ENCODE measurements at regions not wholly inside any gene's neighbourhood (a gene's known extent, or its start where the extent isn't known, plus 50 kb on each side); places are given as distances from the start of the nearest gene placed in this dataset.

DNA sequence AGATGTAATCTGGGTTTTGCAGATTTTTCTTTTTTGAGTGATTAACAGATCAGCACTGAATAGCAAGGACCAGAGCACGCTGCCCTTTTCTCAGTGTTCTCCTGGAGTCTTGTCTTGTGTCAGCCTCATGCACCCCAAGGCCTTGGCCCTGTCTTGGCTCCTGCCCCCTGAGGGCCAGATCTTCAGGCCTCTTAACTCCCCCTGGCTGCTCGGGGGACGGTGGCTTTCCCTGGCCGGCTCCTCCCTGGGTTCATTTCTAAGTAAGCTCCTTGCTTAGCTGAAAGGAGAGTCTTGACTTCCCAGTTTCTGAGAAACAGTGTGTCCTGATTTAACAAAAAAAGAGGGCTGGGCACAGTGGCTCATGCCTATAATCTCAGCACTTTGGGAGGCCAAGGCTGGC, 1139.3 kb downstream of the BRD1 start:
- TF ChIP-seq POLR2AphosphoS5 (IDR thresholded peaks at IDR 0.05; ENCODE audit: low read depth, low read length) (no peak), EZH2 (IDR thresholded peaks at IDR 0.05) (no peak), POLR2A (IDR thresholded peaks at IDR 0.05; ENCODE audit: borderline replicate concordance, extremely low read depth, insufficient read depth, insufficient read length) (no peak)
- TF ChIP-seq, protein P1, sequence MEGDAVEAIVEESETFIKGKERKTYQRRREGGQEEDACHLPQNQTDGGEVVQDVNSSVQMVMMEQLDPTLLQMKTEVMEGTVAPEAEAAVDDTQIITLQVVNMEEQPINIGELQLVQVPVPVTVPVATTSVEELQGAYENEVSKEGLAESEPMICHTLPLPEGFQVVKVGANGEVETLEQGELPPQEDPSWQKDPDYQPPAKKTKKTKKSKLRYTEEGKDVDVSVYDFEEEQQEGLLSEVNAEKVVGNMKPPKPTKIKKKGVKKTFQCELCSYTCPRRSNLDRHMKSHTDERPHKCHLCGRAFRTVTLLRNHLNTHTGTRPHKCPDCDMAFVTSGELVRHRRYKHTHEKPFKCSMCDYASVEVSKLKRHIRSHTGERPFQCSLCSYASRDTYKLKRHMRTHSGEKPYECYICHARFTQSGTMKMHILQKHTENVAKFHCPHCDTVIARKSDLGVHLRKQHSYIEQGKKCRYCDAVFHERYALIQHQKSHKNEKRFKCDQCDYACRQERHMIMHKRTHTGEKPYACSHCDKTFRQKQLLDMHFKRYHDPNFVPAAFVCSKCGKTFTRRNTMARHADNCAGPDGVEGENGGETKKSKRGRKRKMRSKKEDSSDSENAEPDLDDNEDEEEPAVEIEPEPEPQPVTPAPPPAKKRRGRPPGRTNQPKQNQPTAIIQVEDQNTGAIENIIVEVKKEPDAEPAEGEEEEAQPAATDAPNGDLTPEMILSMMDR (IDR thresholded peaks at IDR 0.05 in 2 of 3, conservative IDR thresholded peaks at IDR 0.05 in 1 of 3; ENCODE audit: borderline replicate concordance in 1 of 3, insufficient read depth in 1 of 3, low read depth in 2 of 3, low read length in 2 of 3), result no peak
- TF ChIP-seq, protein P2, sequence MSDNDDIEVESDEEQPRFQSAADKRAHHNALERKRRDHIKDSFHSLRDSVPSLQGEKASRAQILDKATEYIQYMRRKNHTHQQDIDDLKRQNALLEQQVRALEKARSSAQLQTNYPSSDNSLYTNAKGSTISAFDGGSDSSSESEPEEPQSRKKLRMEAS (IDR thresholded peaks at IDR 0.05), result no peak
